ENCODE measurements at regions not wholly inside any gene's neighbourhood (a gene's known extent, or its start where the extent isn't known, plus 50 kb on each side); places are given as distances from the start of the nearest gene placed in this dataset.

DNA sequence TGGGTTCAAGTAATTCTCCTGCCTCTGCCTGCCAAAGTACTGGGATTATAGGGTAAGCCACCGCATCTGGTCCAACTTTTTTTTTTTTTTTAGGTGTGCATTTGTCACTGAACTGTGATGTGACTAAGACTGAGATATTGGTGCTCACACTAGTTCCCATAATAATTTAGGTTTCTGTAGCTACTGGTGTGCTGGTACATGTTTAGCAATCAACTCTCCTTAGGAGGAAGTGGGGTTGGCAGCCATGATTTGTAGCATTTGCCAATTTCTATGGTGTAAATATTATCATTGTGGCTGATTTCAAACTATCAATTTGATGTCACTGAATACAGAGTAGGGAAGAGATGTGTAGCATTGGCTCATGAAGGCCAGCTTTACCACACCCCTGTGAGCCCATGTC, 372.7 kb downstream of the EDEM1 start:
- no peaks in the 10 kb centered on the region for H3K9me3 Mint-ChIP-seq
- H3K36me3 Mint-ChIP-seq, result no peaks in the 10 kb centered on the region
- no peak overlapping the region for H3K27ac Mint-ChIP-seq
- ATAC-seq (replicated peaks), result no peak
- no peak for DNase-seq
- H3K4me1 Mint-ChIP-seq, result no peaks in the 10 kb centered on the region
- H3K4me3 Mint-ChIP-seq, result no peak overlapping the region
- peaks cover 0 to 4% of the 10 kb centered on the region in 2 donors for H3K27me3 Mint-ChIP-seq

DNA sequence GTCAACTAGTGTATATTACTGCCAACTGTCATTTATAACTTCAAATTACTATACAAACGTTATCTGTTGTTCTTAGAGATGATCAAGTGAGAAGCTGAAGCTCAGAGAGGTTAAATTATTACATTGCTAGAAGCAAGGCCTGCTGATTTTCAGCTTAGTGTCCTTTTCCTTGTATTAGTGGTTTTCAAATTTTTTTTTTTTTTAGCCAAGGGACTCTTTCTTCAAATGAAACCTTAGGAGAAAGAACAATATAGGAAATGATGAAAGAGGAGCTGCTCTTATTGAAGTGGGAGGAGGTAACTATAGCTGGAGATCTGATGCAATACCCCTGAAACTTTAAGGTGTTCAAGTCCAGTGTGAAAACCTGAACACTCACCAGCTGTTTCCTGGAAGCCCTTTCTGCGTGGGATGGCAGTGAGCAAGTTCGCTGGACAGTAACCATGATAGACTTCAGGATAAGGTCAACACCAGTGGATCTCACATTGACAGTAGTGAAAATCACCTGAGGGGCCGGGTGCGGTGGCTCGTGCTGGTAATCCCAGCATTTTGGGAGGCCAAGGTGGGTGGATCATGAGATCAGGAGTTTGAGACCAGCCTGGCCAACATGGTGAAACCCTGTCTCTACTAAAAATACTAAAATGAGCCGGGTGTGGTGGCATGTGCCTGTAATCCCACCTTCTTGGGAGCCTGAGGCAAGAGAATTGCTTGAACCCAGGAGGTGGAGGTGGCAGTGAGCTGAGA, 376.2 kb downstream of the EDEM1 start:
- no peak for ATAC-seq (replicated peaks)
- peaks cover 3% of the 10 kb centered on the region in 2 donors for H3K9me3 Mint-ChIP-seq

DNA sequence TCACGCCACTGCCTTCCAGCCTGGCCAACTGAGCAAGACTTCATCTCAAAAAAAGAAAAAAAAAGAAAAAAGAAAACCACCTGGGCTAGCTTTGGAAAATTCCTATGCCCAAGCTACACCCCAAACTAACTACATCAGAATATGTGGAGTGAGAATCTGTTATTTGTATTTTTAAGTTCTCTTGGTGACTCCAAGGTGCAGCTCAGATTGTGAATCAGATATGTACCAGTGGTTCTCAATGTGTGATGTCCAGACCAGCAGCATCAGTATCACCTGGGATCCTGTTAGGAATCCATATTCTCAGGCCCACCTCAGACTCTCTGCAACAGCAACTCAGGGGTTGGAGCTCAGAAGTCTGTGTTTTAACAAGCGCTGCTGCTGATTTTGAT, 376.8 kb downstream of the EDEM1 start:
- Mint-ChIP-seq H3K27ac (no peak overlapping the region), H3K36me3 (no peaks in the 10 kb centered on the region), H3K4me1 (no peaks in the 10 kb centered on the region), H3K27me3 (peaks cover 0 to 3% of the 10 kb centered on the region in 2 donors), H3K4me3 (no peak overlapping the region), H3K9me3 (peaks cover 3% of the 10 kb centered on the region in 2 donors)
- ATAC-seq (replicated peaks) (no peak), DNase-seq (no peak)

More for the DNA sequence above, 376.2 kb downstream of the EDEM1 start:
- Mint-ChIP-seq H3K27ac (no peak overlapping the region), H3K4me3 (no peak overlapping the region), H3K4me1 (no peaks in the 10 kb centered on the region), H3K27me3 (peaks cover 0 to 3% of the 10 kb centered on the region in 2 donors), H3K36me3 (no peaks in the 10 kb centered on the region)
- no peak for DNase-seq

GRCh38 chr3:5565026-5565425, 377.5 kb downstream of the EDEM1 start:
- Mint-ChIP-seq H3K27me3 (peaks cover 0 to 3% of the 10 kb centered on the region in 2 donors), H3K4me3 (no peak overlapping the region), H3K9me3 (peaks cover 3% of the 10 kb centered on the region in 2 donors), H3K4me1 (no peaks in the 10 kb centered on the region), H3K36me3 (no peaks in the 10 kb centered on the region), H3K27ac (no peak overlapping the region)
- no peak for DNase-seq
- no peak for ATAC-seq (replicated peaks)

DNA sequence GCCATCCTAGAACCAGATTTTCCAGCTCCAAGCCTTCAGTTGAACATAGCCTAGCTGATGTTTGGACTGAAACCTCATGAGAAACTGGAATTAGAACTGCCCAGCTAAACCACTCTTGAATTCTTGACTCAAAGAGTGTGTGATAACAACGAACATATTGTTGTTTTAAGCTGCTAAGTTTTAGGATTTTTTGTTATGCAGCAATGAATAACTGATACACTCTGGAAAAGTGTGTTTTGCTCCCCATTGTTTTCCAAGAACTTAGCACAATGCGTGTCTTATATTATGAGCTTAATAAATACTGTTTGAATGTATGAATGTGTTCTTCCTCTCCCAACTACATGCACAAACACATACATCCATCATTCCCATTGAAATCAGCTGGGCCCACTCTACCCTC, 379.6 kb downstream of the EDEM1 start:
- Mint-ChIP-seq H3K27me3 (peaks cover 0 to 3% of the 10 kb centered on the region in 2 donors), H3K27ac (no peak overlapping the region), H3K4me1 (no peaks in the 10 kb centered on the region), H3K9me3 (peaks cover 3% of the 10 kb centered on the region in 2 donors), H3K4me3 (no peak overlapping the region), H3K36me3 (no peaks in the 10 kb centered on the region)
- ATAC-seq (replicated peaks) (no peak), DNase-seq (no peak)

GRCh38 chr3:5568451-5568850, 380.9 kb downstream of the EDEM1 start:
- peaks cover 3% of the 10 kb centered on the region in 2 donors for H3K9me3 Mint-ChIP-seq
- no peak overlapping the region for H3K27ac Mint-ChIP-seq
- no peaks in the 10 kb centered on the region for H3K36me3 Mint-ChIP-seq
- peaks cover 0 to 3% of the 10 kb centered on the region in 2 donors for H3K27me3 Mint-ChIP-seq
- DNase-seq, result no peak
- no peaks in the 10 kb centered on the region for H3K4me1 Mint-ChIP-seq
- H3K4me3 Mint-ChIP-seq, result no peak overlapping the region
- no peak for ATAC-seq (replicated peaks)

DNA sequence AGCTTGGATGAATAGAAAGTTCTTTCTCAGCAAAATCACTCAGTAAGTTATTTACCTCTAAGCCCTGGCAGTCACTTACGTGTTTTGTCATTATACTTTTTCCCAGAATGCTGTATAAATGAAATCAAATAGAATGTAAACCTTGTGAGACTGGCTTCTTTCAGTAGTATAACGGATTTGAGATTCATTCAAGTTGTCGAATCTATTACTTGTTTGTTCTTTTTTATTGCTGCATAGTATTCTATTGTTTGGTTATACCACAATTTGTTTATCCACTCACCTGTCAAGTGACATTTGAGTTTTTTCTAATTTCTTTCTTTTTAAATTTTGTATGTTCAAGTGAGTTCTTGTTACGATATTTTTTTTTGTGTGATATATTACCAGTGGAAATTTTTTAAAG, 381.6 kb downstream of the EDEM1 start:
- no peak overlapping the region for H3K27ac Mint-ChIP-seq
- no peaks in the 10 kb centered on the region for H3K36me3 Mint-ChIP-seq
- DNase-seq, result no peak
- H3K9me3 Mint-ChIP-seq, result peaks cover 3% of the 10 kb centered on the region in 2 donors
- peaks cover 0 to 3% of the 10 kb centered on the region in 2 donors for H3K27me3 Mint-ChIP-seq
- ATAC-seq (replicated peaks), result no peak
- no peaks in the 10 kb centered on the region for H3K4me1 Mint-ChIP-seq
- H3K4me3 Mint-ChIP-seq, result no peak overlapping the region

- Mint-ChIP-seq H3K4me3 (no peak overlapping the region), H3K36me3 (no peaks in the 10 kb centered on the region), H3K27ac (no peak overlapping the region), H3K9me3 (peaks cover 3% of the 10 kb centered on the region in 2 donors), H3K27me3 (peaks cover 0 to 3% of the 10 kb centered on the region in 2 donors), H3K4me1 (no peaks in the 10 kb centered on the region)
- ATAC-seq (replicated peaks) (no peak), DNase-seq (no peak)
These were observed 384.7 kb downstream of the EDEM1 start for GRCh38 chr3:5572168-5572567.

DNA sequence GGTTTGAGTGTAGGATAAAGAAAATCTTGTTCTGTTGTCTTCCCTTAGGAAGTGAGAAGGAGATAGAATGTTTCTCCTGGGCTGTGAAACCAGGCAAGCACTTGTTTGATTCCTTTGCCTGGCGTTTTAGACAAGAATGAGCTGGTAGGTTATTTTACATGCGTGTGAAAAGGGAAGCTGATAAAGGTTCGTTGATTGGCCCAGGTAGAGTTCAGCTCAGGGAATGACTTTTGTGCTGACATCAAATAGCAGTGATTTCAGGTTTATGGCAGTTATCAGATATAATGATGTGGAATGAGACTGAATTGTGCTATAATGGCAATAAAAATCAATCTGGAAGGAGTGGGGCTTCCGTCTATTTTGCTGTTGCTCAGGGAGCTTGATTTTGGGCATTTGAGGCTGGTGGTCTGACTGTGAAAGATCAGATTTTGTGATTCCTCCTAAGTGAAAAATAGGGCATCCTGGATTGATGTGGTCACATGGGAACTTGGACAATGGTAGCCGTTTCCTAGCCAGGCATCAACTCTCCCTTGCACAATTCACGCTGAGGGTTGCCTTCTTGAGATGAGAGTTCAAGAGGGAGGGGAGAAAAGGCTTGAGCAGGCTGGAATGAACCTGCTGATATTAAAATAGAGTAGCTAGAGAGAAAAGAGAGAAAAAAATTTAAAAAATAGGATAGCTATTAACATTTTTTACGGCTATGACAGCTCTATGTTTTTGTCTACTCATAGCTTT, 388.9 kb downstream of the EDEM1 start:
- Mint-ChIP-seq H3K4me1 (no peaks in the 10 kb centered on the region), H3K36me3 (no peaks in the 10 kb centered on the region), H3K4me3 (no peak overlapping the region), H3K27ac (no peak overlapping the region), H3K27me3 (peaks cover 4 to 8% of the 10 kb centered on the region in 2 donors), H3K9me3 (peaks cover 0 to 1% of the 10 kb centered on the region in 2 donors)
- ATAC-seq (replicated peaks), result no peak
- no peak for DNase-seq

GRCh38 chr3:5579139-5579602, 391.7 kb downstream of the EDEM1 start:
- ATAC-seq (replicated peaks) (no peak), DNase-seq (no peak)
- Mint-ChIP-seq H3K27ac (no peak overlapping the region), H3K9me3 (peaks cover 0 to 2% of the 10 kb centered on the region in 2 donors), H3K36me3 (no peaks in the 10 kb centered on the region), H3K4me1 (no peaks in the 10 kb centered on the region), H3K27me3 (peaks cover 6 to 9% of the 10 kb centered on the region in 2 donors), H3K4me3 (no peak overlapping the region)

DNA sequence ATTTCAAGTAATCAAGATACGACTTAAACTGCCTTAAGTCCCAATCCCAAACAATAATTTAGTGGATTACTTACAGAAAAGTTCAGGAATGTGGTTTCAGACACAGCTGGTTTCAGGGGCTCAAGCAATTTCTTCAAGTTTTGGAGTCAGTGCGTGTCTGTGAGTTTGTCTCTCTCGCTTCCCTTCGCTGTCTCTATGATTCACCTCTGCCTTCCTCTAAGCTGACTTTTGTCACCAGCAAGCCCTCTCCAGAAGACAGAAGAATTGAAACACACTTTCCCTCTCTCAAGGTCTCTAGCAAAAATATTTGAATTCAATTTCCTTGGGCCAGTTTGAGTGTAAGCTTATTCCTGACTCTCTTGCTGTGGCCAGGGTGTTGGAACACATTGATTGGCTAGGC, 392.4 kb downstream of the EDEM1 start:
- Mint-ChIP-seq H3K9me3 (peaks cover 0 to 2% of the 10 kb centered on the region in 2 donors), H3K27ac (no peak overlapping the region), H3K4me3 (no peak overlapping the region), H3K36me3 (no peaks in the 10 kb centered on the region), H3K4me1 (no peaks in the 10 kb centered on the region), H3K27me3 (peaks cover 6 to 9% of the 10 kb centered on the region in 2 donors)
- DNase-seq (no peak), ATAC-seq (replicated peaks) (no peak)

DNA sequence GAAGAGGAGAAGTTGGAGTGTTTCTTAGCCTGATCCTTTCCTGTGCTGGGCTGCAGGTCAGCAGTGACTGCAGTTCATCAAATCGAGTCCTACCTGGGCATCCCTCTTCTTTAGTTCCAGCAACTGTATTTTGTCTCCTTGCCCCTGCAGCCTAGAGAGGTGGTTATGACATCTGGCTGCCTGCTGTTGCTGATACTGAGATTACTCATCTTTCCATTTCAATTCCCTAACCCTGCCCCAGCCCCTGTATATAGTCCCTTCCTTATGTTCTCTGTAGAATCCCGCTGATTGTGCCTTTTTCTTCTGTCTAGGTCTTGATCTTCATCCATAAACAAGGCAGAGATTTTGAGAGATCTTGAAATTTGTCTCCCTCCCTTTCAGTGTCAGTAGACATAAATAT, 393.3 kb downstream of the EDEM1 start:
- Mint-ChIP-seq H3K27ac (no peak overlapping the region), H3K27me3 (peaks cover 6 to 9% of the 10 kb centered on the region in 2 donors), H3K36me3 (no peaks in the 10 kb centered on the region), H3K4me1 (no peaks in the 10 kb centered on the region), H3K4me3 (no peak overlapping the region), H3K9me3 (peaks cover 0 to 2% of the 10 kb centered on the region in 2 donors)
- DNase-seq (no peak), ATAC-seq (replicated peaks) (no peak)

DNA sequence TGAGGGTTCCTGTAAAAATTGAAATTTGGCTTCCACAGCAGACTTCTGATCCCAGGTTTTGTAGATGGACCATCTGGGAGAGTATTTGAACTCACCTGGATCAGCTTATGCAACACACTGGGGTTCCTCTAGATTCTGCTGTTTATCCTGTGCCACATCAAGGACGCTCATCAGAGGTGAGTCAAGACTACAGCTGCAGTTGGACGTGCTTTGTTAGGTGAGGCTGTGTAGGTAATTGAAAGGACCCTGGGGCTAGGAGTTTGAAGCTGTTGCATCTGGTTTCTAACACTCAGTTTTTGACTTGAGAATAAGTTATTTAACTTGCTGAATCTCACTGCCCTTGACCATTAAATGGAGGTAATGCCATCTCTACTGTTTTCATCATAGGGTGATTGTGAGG, 394.2 kb downstream of the EDEM1 start:
- peaks cover 0 to 4% of the 10 kb centered on the region in 2 donors for H3K9me3 Mint-ChIP-seq
- no peaks in the 10 kb centered on the region for H3K4me1 Mint-ChIP-seq
- no peaks in the 10 kb centered on the region for H3K36me3 Mint-ChIP-seq
- H3K27me3 Mint-ChIP-seq, result peaks cover 6 to 9% of the 10 kb centered on the region in 2 donors
- no peak for DNase-seq
- no peak overlapping the region for H3K27ac Mint-ChIP-seq
- no peak for ATAC-seq (replicated peaks)
- no peak overlapping the region for H3K4me3 Mint-ChIP-seq

GRCh38 chr3:5583920-5584319, 396.4 kb downstream of the EDEM1 start:
- no peak for ATAC-seq (replicated peaks)
- H3K36me3 Mint-ChIP-seq, result no peaks in the 10 kb centered on the region

GRCh38 chr3:5585085-5585484, 397.6 kb downstream of the EDEM1 start:
- ATAC-seq (replicated peaks), result no peak
- H3K4me1 Mint-ChIP-seq, result no peaks in the 10 kb centered on the region
- H3K4me3 Mint-ChIP-seq, result no peak overlapping the region

More at GRCh38 chr3:5583920-5584319, 396.4 kb downstream of the EDEM1 start:
- Mint-ChIP-seq H3K4me1 (no peaks in the 10 kb centered on the region), H3K27ac (no peak overlapping the region), H3K9me3 (peaks cover 0 to 4% of the 10 kb centered on the region in 2 donors), H3K4me3 (no peak overlapping the region), H3K27me3 (peaks cover 6 to 9% of the 10 kb centered on the region in 2 donors)
- no peak for DNase-seq

More at GRCh38 chr3:5585085-5585484, 397.6 kb downstream of the EDEM1 start:
- no peak overlapping the region for H3K27ac Mint-ChIP-seq
- H3K27me3 Mint-ChIP-seq, result peaks cover 6 to 9% of the 10 kb centered on the region in 2 donors
- no peak for DNase-seq
- H3K36me3 Mint-ChIP-seq, result no peaks in the 10 kb centered on the region
- H3K9me3 Mint-ChIP-seq, result peaks cover 0 to 4% of the 10 kb centered on the region in 2 donors

Data from stimulated activated naive B cell treated with anti-CD40 and anti-IgM and Interleukin-4, amounts not matched to agents 10 μg/mL and 1 μg/mL and 100 μg/mL, for 72 hours (primary cell).